ENCODE measurements at regions not wholly inside any gene's neighbourhood (a gene's known extent, or its start where the extent isn't known, plus 50 kb on each side); places are given as distances from the start of the nearest gene placed in this dataset.

GRCh38 chr2:143968360-143968759, 551.6 kb downstream of the ZEB2 start:
- DNase-seq = no peak
- Histone ChIP-seq H3K27me3 (no peaks in the 10 kb centered on the region), H3K4me3 (no peak overlapping the region), H3K27ac (no peak overlapping the region), H3K36me3 (no peaks in the 10 kb centered on the region), H3K9me3 (no peaks in the 10 kb centered on the region), H3K4me1 (no peaks in the 10 kb centered on the region)
- TF ChIP-seq EP300 (IDR thresholded peaks at IDR 0.05) (no peak), POLR2A (IDR thresholded peaks at IDR 0.05) (no peak), CTCF (IDR thresholded peaks at IDR 0.05) (no peak), POLR2AphosphoS5 (IDR thresholded peaks at IDR 0.05) (no peak)
- 88 to 96% (median 94%) methylated on average over 4 of the region's 4 CpGs for WGBS, 5 donors
- intact Hi-C loops (cut with DNase I; ENCODE audit: low total_unique reads) = no loop called here

- no peak for DNase-seq
- WGBS, 5 donors = 53 to 79% (median 70%) methylated on average over 4 of the region's 4 CpGs
- H3K27ac ChIP-seq = no peak overlapping the region
- no peaks in the 10 kb centered on the region for H3K9me3 ChIP-seq
- no peak for TF ChIP-seq POLR2A (IDR thresholded peaks at IDR 0.05)
- TF ChIP-seq POLR2AphosphoS5 (IDR thresholded peaks at IDR 0.05) = no peak
- no peak for TF ChIP-seq CTCF (IDR thresholded peaks at IDR 0.05)
- TF ChIP-seq EP300 (IDR thresholded peaks at IDR 0.05) = no peak
- H3K4me3 ChIP-seq = no peak overlapping the region
- no peaks in the 10 kb centered on the region for H3K27me3 ChIP-seq
- no peaks in the 10 kb centered on the region for H3K4me1 ChIP-seq
- H3K36me3 ChIP-seq = no peaks in the 10 kb centered on the region
- intact Hi-C loops (cut with DNase I; ENCODE audit: low total_unique reads) = no loop called here
Observed at GRCh38 chr2:143965493-143966164, 554.3 kb downstream of the ZEB2 start.

- no peak for TF ChIP-seq POLR2A (IDR thresholded peaks at IDR 0.05)
- TF ChIP-seq CTCF (IDR thresholded peaks at IDR 0.05) = no peak
- no peak for TF ChIP-seq EP300 (IDR thresholded peaks at IDR 0.05)
- TF ChIP-seq POLR2AphosphoS5 (IDR thresholded peaks at IDR 0.05) = no peak
- Histone ChIP-seq H3K36me3 (no peaks in the 10 kb centered on the region), H3K4me1 (no peaks in the 10 kb centered on the region), H3K4me3 (no peak overlapping the region), H3K27me3 (no peaks in the 10 kb centered on the region), H3K27ac (no peak overlapping the region), H3K9me3 (no peaks in the 10 kb centered on the region)
- intact Hi-C loops (cut with DNase I; ENCODE audit: low total_unique reads) = no loop called here
- 78 to 94% (median 86%) methylated on average over 1 of the region's 1 CpG for WGBS, 5 donors
- no peak for DNase-seq
Observed at GRCh38 chr2:143964891-143965290, 555.0 kb downstream of the ZEB2 start.

- intact Hi-C loops (cut with DNase I; ENCODE audit: low total_unique reads) = no loop called here
- no peaks in the 10 kb centered on the region for H3K36me3 ChIP-seq
Observed at GRCh38 chr2:143960177-143960576, 559.7 kb downstream of the ZEB2 start.

More at GRCh38 chr2:143960177-143960576, 559.7 kb downstream of the ZEB2 start:
- H3K27me3 ChIP-seq = no peaks in the 10 kb centered on the region
- no peak for TF ChIP-seq CTCF (IDR thresholded peaks at IDR 0.05)
- no peak for TF ChIP-seq POLR2A (IDR thresholded peaks at IDR 0.05)
- TF ChIP-seq POLR2AphosphoS5 (IDR thresholded peaks at IDR 0.05) = no peak
- TF ChIP-seq EP300 (IDR thresholded peaks at IDR 0.05) = no peak
- DNase-seq = no peak
- no peaks in the 10 kb centered on the region for H3K4me1 ChIP-seq
- no peaks in the 10 kb centered on the region for H3K9me3 ChIP-seq
- H3K4me3 ChIP-seq = no peak overlapping the region
- H3K27ac ChIP-seq = no peak overlapping the region
